ENCODE measurements at regions not wholly inside any gene's neighbourhood (a gene's known extent, or its start where the extent isn't known, plus 50 kb on each side); places are given as distances from the start of the nearest gene placed in this dataset.
"Not testable (repeated sequence)": the region's sequence is repeated elsewhere in the genome, so short reads cannot be mapped to it uniquely, and the experiment has no call there.

DNA sequence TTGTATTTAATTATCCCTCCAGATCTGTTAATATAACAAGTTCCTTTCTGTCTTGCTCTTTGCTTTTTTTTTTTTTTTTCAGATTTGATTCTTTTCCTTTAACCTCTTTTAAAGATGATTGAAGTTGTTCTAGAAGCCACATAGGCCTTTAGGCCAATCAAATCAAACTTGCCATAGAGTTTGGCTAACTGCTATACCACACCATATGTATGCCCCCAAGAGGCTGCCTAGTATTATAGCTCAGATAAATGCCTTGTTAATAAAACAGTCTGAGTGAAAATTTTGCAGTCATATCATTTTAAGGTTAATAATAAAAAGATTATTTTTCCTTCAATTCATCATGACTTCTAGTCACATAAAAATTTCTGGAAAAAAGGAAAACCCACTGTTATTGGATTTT, 696.0 kb upstream of the CHRM3 start:
- Mint-ChIP-seq H3K4me1 (ENCODE audit: low read depth) (peaks cover 5% of the 10 kb centered on the region), H3K27ac (no peak overlapping the region), H3K9me3 (ENCODE audit: low read depth) (no peaks in the 10 kb centered on the region), H3K36me3 (ENCODE audit: insufficient read depth) (no peaks in the 10 kb centered on the region), H3K27me3 (no peaks in the 10 kb centered on the region), H3K4me3 (ENCODE audit: low read depth) (no peak overlapping the region)
- no peak for TF ChIP-seq CTCF (IDR thresholded peaks at IDR 0.05; ENCODE audit: unreplicated experiment)
- no peak for DNase-seq (ENCODE audit: low spot score, unreplicated experiment)

DNA sequence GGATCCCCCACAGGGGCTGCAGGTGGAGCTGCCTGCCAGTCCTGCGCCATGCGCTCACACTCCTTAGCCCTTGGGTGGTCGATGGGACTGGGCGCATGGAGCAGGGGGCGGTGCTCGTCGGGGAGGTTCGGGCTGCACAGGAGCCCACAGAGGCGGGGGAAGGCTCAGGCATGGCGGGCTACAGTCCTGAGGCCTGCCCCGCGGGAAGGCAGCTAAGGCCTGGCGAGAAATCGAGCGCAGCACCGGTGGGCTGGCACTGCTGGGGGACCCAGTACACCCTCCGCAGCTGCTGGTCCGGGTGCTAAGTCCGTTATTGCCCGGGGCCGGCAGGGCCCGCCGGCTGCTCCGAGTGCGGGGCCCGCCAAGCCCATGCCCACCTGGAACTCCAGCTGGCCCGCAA, 701.8 kb upstream of the CHRM3 start:
- H3K27ac Mint-ChIP-seq; DNase-seq (ENCODE audit: low spot score, unreplicated experiment); H3K4me3 Mint-ChIP-seq (ENCODE audit: low read depth); H3K27me3 Mint-ChIP-seq; H3K4me1 Mint-ChIP-seq (ENCODE audit: low read depth); H3K36me3 Mint-ChIP-seq (ENCODE audit: insufficient read depth): not testable (repeated sequence)
- H3K9me3 Mint-ChIP-seq (ENCODE audit: low read depth), result peaks cover 20% of the 10 kb centered on the region

DNA sequence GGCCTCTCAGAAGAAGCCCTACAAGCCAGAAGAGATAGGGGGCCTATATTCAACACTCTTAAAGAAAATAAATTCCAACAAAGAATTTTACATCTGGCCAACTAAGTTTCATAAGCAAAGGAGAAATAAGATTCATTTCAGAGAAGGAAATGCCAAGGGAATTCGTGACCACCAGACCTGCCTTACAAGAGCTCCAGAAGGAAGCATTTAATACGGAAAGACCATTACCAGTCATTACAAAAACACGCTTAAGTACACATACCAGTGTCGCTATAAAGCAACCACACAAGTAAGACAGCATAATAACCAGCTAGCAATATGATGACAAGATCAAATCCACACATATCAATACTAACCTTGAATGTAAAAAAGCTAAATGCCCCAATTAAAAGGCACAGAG, 704.9 kb upstream of the CHRM3 start:
- no peak overlapping the region for H3K27ac Mint-ChIP-seq
- H3K36me3 Mint-ChIP-seq (ENCODE audit: insufficient read depth), result no peaks in the 10 kb centered on the region
- H3K4me3 Mint-ChIP-seq (ENCODE audit: low read depth), result no peak overlapping the region
- no peak for TF ChIP-seq CTCF (IDR thresholded peaks at IDR 0.05; ENCODE audit: unreplicated experiment)
- no peaks in the 10 kb centered on the region for H3K4me1 Mint-ChIP-seq (ENCODE audit: low read depth)
- H3K27me3 Mint-ChIP-seq, result no peaks in the 10 kb centered on the region
- DNase-seq (ENCODE audit: low spot score, unreplicated experiment), result no peak
- H3K9me3 Mint-ChIP-seq (ENCODE audit: low read depth), result peaks cover 20% of the 10 kb centered on the region

DNA sequence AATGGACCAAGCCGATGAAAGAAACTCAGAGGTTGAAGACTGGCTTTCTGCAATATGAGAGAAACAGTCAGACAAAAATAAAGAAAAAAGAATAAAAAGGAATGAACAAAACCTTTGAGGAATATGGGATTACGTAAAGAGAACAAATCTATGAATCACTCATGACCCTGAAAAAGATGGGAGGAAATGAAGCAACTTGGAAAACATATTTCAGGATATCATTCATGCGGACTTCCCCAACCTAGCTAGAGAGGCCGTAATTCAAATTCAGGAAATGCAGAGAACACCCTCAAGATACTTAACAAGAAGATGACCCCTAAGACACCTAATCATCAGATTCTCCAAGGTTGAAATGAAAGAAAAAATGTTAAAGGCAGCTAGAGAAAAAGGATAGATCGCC, 705.3 kb upstream of the CHRM3 start:
- Mint-ChIP-seq H3K4me1 (ENCODE audit: low read depth) (no peaks in the 10 kb centered on the region), H3K27me3 (no peaks in the 10 kb centered on the region), H3K27ac (no peak overlapping the region), H3K4me3 (ENCODE audit: low read depth) (no peak overlapping the region), H3K9me3 (ENCODE audit: low read depth) (peaks cover 20% of the 10 kb centered on the region), H3K36me3 (ENCODE audit: insufficient read depth) (no peaks in the 10 kb centered on the region)
- DNase-seq (ENCODE audit: low spot score, unreplicated experiment), result no peak
- no peak for TF ChIP-seq CTCF (IDR thresholded peaks at IDR 0.05; ENCODE audit: unreplicated experiment)

DNA sequence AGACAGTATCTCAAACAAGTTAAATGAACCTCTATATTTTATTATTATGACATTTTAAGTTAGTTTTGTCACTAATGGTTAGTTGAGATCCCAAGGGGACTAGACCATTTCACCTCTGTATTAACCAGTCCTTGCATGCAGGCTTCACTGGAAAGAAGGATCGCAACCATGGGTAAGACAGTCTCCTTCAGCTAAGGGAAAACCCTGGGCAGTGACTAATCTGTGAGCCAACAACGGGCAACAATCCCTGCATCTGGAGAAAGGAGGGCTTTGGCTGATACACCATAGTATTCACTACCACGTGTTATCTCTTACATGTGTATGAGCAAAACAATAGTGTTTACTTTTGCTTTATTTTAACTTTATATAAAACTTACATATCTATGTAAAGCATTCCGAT, 708.8 kb upstream of the CHRM3 start:
- Mint-ChIP-seq H3K4me1 (ENCODE audit: low read depth) (no peaks in the 10 kb centered on the region), H3K27me3 (no peaks in the 10 kb centered on the region), H3K36me3 (ENCODE audit: insufficient read depth) (no peaks in the 10 kb centered on the region), H3K9me3 (ENCODE audit: low read depth) (peaks cover 7% of the 10 kb centered on the region), H3K27ac (no peak overlapping the region), H3K4me3 (ENCODE audit: low read depth) (no peak overlapping the region)
- no peak for DNase-seq (ENCODE audit: low spot score, unreplicated experiment)
- no peak for TF ChIP-seq CTCF (IDR thresholded peaks at IDR 0.05; ENCODE audit: unreplicated experiment)

- Mint-ChIP-seq H3K36me3 (ENCODE audit: insufficient read depth) (no peaks in the 10 kb centered on the region), H3K27ac (no peak overlapping the region), H3K9me3 (ENCODE audit: low read depth) (no peaks in the 10 kb centered on the region), H3K27me3 (no peaks in the 10 kb centered on the region), H3K4me1 (ENCODE audit: low read depth) (peaks cover 2% of the 10 kb centered on the region), H3K4me3 (ENCODE audit: low read depth) (no peak overlapping the region)
- DNase-seq (ENCODE audit: low spot score, unreplicated experiment), result no peak
- no peak for TF ChIP-seq CTCF (IDR thresholded peaks at IDR 0.05; ENCODE audit: unreplicated experiment)
Observed at GRCh38 chr1:238675221-238675620, 711.1 kb upstream of the CHRM3 start.

All from progenitor cell of endocrine pancreas (in vitro differentiated cells).